HG02870 (cell line): ENCODE measurements at regions not wholly inside any gene's neighbourhood (a gene's known extent, or its start where the extent isn't known, plus 50 kb on each side); places are given as distances from the start of the nearest gene placed in this dataset.
"Not testable (repeated sequence)": the region's sequence is repeated elsewhere in the genome, so short reads cannot be mapped to it uniquely, and the experiment has no call there.

Experiments used
- ATAC-seq: cut with Tn5 transposase; IDR thresholded peaks from one replicate; pipeline ENCODE4 v1.9.1; 2021; ENCODE audit warnings: mild to moderate bottlenecking, moderate library complexity; ENCODE audit not compliant: unreplicated experiment

- no peak for ATAC-seq
Observed at GRCh38 chr4:138591808-138592207, 349.7 kb upstream of the SLC7A11 start.

DNA sequence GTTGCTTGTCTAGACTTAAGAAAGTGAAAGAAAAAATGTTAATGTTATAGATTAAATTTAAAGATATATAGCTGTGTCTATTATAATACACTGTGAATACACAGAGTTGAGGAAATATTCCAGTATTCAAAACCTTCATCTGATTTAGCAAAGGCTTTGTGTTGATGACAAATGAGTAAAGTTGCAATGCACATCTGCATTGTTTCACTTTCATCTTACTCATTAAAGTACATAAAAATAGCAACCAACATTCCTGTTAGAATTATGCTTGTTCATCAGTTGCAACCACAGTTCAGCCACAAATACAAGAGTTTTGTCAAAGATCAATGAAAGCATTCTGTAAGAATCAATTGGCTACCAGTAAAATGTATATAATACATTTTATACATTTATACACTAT is 346.4 kb upstream of the SLC7A11 start:
- ATAC-seq = no peak

DNA sequence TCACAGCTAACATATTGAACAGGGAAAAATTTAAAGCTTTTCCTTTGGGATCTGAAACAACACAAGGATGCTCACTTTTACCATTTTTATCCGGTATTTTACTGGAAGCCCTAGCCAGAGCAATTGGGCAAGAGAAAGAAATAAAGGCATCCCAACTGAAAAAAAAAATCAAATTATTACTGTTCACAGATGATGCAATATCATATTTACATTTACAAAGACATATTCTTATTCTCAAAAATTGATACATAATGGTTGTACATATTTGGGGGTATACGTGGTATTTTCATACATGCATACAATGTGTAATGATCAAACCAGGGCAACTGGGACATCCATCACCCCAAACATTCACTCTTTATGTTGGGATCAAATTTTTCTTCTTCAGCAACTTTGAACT is 337.0 kb upstream of the SLC7A11 start:
- no peak for ATAC-seq

DNA sequence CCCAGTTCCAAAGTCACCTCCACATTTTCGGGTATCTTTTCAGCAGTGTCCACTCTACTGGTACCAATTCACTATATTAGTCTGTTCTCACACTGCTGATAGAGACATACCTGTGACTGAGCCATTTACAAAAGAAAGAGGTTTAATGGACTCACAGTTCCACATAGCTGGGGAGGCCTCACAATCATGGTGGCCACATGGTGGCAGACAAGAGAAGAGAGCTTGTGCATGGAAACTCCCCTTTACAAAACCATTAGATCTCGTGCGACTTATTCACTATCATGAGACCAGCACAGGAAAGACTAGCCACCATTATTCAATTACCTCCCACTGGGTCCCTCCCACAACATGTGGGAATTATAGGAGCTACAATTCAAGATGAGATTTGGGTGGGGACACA is 335.7 kb upstream of the SLC7A11 start:
- ATAC-seq = not testable (repeated sequence)

- ATAC-seq = no peak
Observed at GRCh38 chr4:138577145-138577544, 335.0 kb upstream of the SLC7A11 start.

DNA sequence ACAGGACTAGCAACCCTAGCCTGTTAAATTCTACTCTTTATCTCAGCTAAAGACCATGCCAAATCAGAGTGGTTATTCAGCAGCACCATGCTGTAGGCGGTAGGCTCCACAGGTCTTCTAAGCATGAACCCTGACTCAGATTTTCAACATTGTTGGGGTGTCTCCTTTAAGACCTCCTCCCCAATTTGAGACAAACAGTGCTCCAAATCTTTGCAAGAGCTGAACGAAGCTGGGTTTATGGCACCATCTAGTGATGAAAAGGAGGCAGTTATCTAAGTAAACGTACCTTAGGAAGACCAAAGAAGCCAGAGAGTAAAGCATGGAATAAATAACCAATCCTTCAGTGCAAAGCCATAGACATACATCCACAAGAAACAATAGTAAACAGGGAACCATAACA is 334.5 kb upstream of the SLC7A11 start:
- ATAC-seq = no peak

DNA sequence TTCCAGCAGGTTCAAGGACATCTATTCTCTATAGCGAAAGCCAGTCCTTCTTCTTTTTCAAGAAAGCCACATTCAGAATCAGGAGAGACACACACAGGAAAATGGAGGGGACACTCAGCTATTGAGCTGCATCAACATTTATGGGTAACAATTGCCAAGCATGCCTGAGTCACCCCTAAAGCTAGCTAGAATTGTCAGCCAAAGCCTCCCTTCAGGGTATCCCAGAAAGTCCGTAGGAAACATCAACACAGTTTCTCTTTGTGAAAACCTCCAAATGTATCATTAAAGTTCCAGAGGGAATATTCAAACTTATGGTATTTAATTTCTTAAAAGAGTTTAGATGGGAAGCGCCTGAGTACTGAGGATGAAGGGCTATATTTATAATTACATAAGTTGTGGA is 331.1 kb upstream of the SLC7A11 start:
- ATAC-seq = no peak

- ATAC-seq = no peak
Observed at GRCh38 chr4:138572007-138572406, 329.9 kb upstream of the SLC7A11 start.

DNA sequence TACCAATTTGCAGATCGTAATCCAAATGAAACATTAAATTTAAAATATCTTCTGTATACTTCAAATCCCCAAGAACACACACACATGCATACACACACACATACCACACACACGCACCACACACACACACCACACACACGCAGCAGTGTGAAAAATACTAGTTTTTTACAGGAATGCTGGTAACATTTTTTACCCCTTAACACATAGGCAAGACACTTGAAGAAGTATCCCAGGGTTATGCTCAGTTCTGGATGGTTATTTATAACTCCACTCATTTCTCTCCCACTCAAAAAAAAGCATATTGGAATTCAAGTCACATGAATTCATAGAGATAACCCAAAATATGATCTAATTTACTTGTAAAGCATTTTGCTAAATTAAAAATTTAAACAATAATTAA is 325.5 kb upstream of the SLC7A11 start:
- no peak for ATAC-seq

GRCh38 chr4:138565576-138565975 is 323.4 kb upstream of the SLC7A11 start:
- ATAC-seq = no peak

DNA sequence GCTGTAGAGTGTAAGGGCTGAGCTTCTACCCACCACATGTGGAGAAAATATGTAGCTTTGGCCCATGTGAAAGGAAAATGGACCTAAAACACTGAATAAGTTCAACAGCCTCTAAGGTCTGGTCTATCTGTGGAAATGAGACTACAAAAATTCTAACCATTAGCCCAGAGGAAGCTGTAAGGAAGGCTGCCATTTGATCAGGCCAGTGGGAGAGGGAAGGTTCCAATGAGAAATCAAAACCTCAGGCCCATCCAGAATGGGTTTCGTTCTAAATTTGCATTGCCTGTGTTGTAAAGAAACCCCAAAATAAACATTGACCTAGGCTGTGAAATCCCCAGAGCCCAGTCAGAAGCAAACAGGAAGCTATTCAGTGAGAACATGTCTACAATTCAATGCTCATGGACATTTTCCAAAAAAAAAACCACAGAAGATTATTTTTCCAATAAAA is 320.4 kb upstream of the SLC7A11 start:
- peak; percentile 65 for ATAC-seq

GRCh38 chr4:138561906-138562305 is 319.8 kb upstream of the SLC7A11 start:
- no peak for ATAC-seq

DNA sequence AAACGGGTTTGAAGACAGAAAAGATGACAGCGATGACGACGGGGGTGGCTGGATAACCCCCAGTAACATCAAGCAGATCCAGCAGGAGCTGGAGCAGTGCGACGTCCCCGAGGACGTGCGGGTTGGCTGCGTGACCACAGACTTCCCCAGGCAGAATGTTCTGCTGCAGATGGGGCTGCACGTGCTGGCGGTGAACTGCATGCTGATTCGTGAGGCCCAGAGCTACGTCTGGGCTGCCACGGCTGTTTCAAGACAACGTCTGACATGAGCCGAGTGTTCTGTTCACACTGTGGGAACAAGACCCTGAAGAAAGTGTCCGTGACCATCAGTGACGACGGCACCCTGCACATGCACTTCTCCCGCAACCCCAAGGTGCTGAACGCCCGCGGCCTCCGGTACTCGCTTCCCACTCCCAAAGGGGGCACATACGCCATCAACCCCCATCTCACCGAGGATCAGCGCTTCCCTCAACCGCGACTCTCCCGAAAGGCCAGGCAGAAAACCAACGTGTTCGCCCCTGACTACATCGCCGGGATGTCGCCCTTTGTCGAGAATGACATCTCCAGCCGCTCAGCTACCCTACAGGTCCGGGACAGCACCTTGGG is 319.2 kb upstream of the SLC7A11 start:
- ATAC-seq = no peak

GRCh38 chr4:138560448-138560847 is 318.3 kb upstream of the SLC7A11 start:
- no peak for ATAC-seq

DNA sequence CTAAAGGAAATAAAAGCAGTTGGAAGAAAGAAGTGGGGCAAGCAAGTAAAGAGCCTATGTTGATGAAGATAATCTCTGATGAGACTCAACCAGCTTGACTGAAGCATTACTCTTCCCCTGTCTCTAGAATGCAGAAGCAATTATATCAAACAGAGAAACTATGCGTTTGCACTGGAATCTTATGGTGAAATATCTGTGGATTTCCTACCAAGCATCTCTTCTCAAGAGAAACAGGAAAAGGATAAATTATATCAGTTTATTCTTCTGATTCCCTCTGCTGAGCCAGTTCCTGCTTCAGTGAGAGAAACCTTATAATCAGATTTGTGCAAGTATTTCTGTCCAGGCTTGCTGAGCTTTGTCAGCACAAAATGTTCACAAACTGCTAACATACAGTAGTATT is 316.7 kb upstream of the SLC7A11 start:
- ATAC-seq = no peak

- ATAC-seq = no peak
Observed at GRCh38 chr4:138555584-138555983, 313.4 kb upstream of the SLC7A11 start.

DNA sequence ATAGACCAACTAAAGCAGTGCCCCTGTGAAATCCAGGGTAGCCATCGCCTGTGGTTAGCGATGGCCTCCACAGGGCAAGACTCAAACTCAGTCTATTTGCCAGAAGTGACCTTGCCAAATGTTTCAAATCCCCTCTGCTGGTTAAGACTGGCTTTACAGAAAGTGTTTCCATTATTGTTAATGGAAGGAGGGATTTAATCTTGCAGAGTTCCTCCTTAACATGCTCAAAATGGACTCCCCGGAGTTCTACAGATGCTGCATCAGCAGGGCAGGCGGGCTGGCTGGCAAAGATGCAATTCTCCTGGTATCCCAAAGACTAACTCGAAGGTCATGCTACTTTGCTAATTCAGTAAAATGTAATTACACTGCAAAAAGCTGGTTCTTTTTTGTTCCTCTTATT is 313.0 kb upstream of the SLC7A11 start:
- ATAC-seq = no peak

GRCh38 chr4:138553001-138553845 is 311.1 kb upstream of the SLC7A11 start:
- no peak for ATAC-seq

DNA sequence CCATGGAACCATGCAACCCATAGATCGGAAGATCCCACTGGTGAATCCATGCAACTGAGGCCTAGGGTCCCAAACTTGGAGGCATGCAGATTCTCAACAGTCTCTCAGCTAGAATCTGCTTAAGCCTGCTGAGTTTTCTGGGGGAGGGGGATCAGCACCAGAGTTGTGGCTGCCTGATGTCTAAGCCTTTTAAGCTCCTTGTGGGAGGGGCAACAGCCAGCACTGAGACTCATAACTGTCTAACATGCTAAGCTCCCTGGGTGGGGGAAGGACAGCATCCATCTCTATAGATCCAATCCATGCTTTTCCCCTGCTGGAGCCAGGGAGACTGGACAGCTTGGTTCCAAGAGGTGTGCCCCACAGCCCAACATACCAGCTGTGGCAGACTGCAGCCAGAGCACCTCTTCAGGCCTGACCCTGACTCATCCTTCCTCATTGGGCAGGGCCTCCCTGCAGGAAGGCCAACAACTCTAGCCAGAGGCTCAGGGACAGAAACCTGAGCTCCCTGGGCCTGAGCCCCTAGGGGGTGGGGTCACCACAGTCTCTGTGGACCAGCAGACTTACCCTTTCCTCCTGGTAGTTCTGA is 300.1 kb upstream of the SLC7A11 start:
- no peak for ATAC-seq

DNA sequence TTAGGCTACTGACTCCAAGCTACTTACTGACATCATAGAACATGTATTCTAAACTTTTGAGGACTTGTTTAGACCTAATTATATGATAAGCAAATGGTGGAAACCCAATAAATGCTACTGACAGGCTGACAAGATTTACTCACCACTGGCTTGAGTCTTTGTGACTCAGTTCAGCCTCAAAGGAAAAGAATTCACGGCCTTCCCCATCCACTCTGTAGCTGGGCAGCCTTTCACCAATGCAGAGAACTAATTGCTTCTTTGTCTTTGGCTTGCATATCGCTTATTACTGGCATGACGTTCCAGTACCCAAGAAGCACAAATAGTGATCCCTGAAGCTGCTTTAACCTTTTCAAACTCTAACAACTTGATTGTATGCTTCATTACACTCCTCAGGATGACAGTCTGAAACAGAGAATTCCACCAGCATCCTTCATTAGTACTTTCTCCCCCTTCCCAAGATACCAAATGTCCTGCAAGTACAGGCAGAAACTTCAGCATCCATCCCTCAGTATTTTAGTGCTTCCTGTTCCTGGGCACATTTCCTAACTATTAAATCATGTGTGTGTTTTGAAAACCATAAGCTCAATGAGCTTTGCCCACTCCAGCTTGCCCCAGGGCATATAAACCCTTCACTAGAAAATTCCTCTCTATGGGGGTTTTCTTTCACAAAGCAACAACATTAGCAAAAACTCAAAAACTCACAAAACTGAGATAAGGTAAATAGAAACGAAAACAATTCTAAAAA is 298.1 kb upstream of the SLC7A11 start:
- ATAC-seq = no peak

DNA sequence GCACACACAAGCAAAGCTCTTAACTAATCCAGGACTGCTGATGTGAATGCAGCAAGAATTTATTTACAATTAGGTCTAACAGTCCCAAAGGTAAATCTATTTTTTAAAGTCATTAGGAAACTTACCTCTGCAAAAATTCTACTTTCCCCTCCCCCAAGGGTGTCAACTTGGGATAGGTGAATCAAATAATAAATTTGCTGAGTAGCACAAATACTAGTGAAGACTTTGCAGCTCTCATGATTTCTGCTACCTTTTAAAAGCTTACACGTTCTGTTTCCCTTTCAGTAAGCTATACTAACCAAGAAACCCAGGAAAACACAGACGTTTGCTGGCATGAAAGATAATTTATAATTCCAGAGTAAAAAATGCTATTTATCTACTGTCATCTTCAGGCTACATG is 296.6 kb upstream of the SLC7A11 start:
- no peak for ATAC-seq
